Panc1 (cell line): ENCODE measurements at regions not wholly inside any gene's neighbourhood (a gene's known extent, or its start where the extent isn't known, plus 50 kb on each side); places are given as distances from the start of the nearest gene placed in this dataset.

ENCODE experiments used
- ATAC-seq: fragments of 200-7000 bp; cut with Tn5 transposase; 2 replicates; pipeline ENCODE4 v1.9.1; 2020; ENCODE audit warnings: mild to moderate bottlenecking, moderate library complexity
- BruUV-seq: library from RNA; stranded (reverse); fragments of 400-500 nt; replicated peaks from 2 replicates; lab custom pipeline; 2021; lab: Mats Ljungman, UMichigan
- CTCF ChIA-PET: fragments of 300-600 bp; sonication (Branson Sonifier 250); formaldehyde crosslinking; loops from one replicate; lab custom pipeline; 2022; ENCODE audit warnings: antibody characterized with exemption; lab: Charles Lee
- POLR2A ChIA-PET: fragments of 300-600 bp; sonication (Branson Sonifier 250); formaldehyde crosslinking; loops from one replicate; lab custom pipeline; 2022; ENCODE audit warnings: antibody characterized with exemption; lab: Charles Lee
- DNase-seq: peaks from one replicate; pipeline ENCODE4 v3.0.0-alpha.2; 2010; ENCODE audit warnings: low read depth, low spot score
- H3K27ac ChIP-seq: 2 replicates; pipeline ENCODE4 v1.5.1; 2011; ENCODE audit warnings: mild to moderate bottlenecking, low read length, inconsistent platforms
- H3K27me3 ChIP-seq: fragments of 200-500 bp; sonication (Bioruptor generic); 2 replicates; pipeline ENCODE4 v1.6.0; 2014; ENCODE audit warnings: low read length, inconsistent platforms; ENCODE audit not compliant: control insufficient read depth, insufficient read depth
- H3K36me3 ChIP-seq: fragments of 200-500 bp; sonication (Bioruptor generic); 2 replicates; pipeline ENCODE4 v1.5.1; 2014; ENCODE audit warnings: inconsistent platforms, mild to moderate bottlenecking, low read length, moderate library complexity; ENCODE audit not compliant: control insufficient read depth, insufficient read depth
- H3K4me1 ChIP-seq: 2 replicates; pipeline ENCODE4 v1.5.1; 2011; ENCODE audit warnings: inconsistent platforms, mild to moderate bottlenecking, low read length, moderate library complexity; ENCODE audit not compliant: control insufficient read depth, insufficient read depth
- H3K4me3 ChIP-seq, 2 experiments: 2 replicates each; pipeline ENCODE4 v1.5.1; 2011 to 2012; ENCODE audit warnings: low read depth in 2 of 2, low read length in 2 of 2, mild to moderate bottlenecking in 2 of 2, inconsistent platforms in 1 of 2, moderate library complexity in 1 of 2
- H3K9me3 ChIP-seq: fragments of 200-500 bp; sonication (Bioruptor generic); 2 replicates; pipeline ENCODE4 v1.5.1; 2014; ENCODE audit warnings: low read depth, mild to moderate bottlenecking, inconsistent platforms, low read length, moderate library complexity; ENCODE audit not compliant: control insufficient read depth, insufficient read depth
- CTCF ChIP-seq: fragments of 450-650 bp; IDR thresholded peaks from 2 replicates; pipeline ENCODE4 v1.5.1; 2017; ENCODE audit warnings: mild to moderate bottlenecking
- POLR2AphosphoS5 ChIP-seq: IDR thresholded peaks from 2 replicates; pipeline ENCODE4 v1.6.1; 2012; ENCODE audit warnings: mild to moderate bottlenecking, low read depth, low read length, moderate library complexity
- REST ChIP-seq, 2 experiments: IDR thresholded peaks; 2 replicates each; pipeline ENCODE4 v1.6.1; 2011 to 2012; ENCODE audit warnings: low read depth in 2 of 2, control low read depth in 1 of 2, low read length in 1 of 2, mild to moderate bottlenecking in 1 of 2, moderate library complexity in 1 of 2; ENCODE audit not compliant: insufficient read depth in 1 of 2
- SIN3A ChIP-seq: IDR thresholded peaks from 2 replicates; pipeline ENCODE4 v1.6.1; 2012; ENCODE audit warnings: low read depth, mild to moderate bottlenecking, low read length, moderate library complexity, borderline replicate concordance; ENCODE audit not compliant: insufficient read depth
- TCF7L2 ChIP-seq: IDR thresholded peaks from 2 replicates; pipeline ENCODE4 v1.6.1; 2011; ENCODE audit warnings: mild to moderate bottlenecking, low read depth, low read length, inconsistent platforms
- in situ Hi-C: cut with HindIII; loops from 2 replicates; pipeline ENCODE4 v1.10.0; 2016; ENCODE audit warnings: low sequenced_read_pairs, low pct_unique_long_range_greater_than_20kb
- intact Hi-C: fragments of 100-400 bp; cut with micrococcal nuclease; formaldehyde crosslinking; loops from one replicate; pipeline ENCODE4 v1.10.0; 2022; ENCODE audit not compliant: unreplicated experiment

- CTCF ChIA-PET, result interaction anchor here (0.7 kb wide), 1 partner anchor 435 kb away, joined by 4 read pairs; no protein-coding TSS in a partner anchor
- Histone ChIP-seq H3K9me3 (no peaks in the 10 kb centered on the region), H3K27ac (no peak overlapping the region), H3K4me3 (peak overlapping the region in 1 of 2 experiments; percentile 43; a peak in 3 of 4 replicates), H3K4me1 (no peaks in the 10 kb centered on the region), H3K36me3 (no peaks in the 10 kb centered on the region), H3K27me3 (no peaks in the 10 kb centered on the region)
- POLR2A ChIA-PET, result no interaction called here
- no peak for DNase-seq
- TF ChIP-seq CTCF (peak; percentile 44), SIN3A (no peak)
- intact Hi-C loops (loop anchor here (10.0 kb wide), 1 partner anchor 143 kb away; no protein-coding TSS in a partner anchor), in situ Hi-C loops (no loop called here)
- ATAC-seq, result peak; percentile 70; the same call in 1 of the 2 replicates
- no TSS peak for BruUV-seq
Measured at GRCh38 chr13:91017669-91018053, 329.8 kb upstream of the MIR17HG start.

GRCh38 chr13:91020461-91021034 lies 326.9 kb upstream of the MIR17HG start:
- no peaks in the 10 kb centered on the region for H3K4me1 ChIP-seq
- CTCF ChIA-PET, result no interaction called here
- POLR2A ChIA-PET, result no interaction called here
- TF ChIP-seq REST (IDR thresholded peaks at IDR 0.05; ENCODE audit: insufficient read depth in 1 of 2, low read depth in 2 of 2, low read length in 1 of 2) (no peak), TCF7L2 (no peak), CTCF (no peak), SIN3A (no peak), POLR2AphosphoS5 (no peak)
- BruUV-seq, result no TSS peak
- intact Hi-C loops (no loop called here), in situ Hi-C loops (no loop called here)
- H3K4me3 ChIP-seq, result no peak overlapping the region
- ATAC-seq (no peak), DNase-seq (no peak)
- no peaks in the 10 kb centered on the region for H3K9me3 ChIP-seq
- no peaks in the 10 kb centered on the region for H3K36me3 ChIP-seq
- H3K27me3 ChIP-seq, result no peaks in the 10 kb centered on the region
- H3K27ac ChIP-seq, result no peak overlapping the region
